ENCODE measurements at regions not wholly inside any gene's neighbourhood (a gene's known extent, or its start where the extent isn't known, plus 50 kb on each side); places are given as distances from the start of the nearest gene placed in this dataset.

DNA sequence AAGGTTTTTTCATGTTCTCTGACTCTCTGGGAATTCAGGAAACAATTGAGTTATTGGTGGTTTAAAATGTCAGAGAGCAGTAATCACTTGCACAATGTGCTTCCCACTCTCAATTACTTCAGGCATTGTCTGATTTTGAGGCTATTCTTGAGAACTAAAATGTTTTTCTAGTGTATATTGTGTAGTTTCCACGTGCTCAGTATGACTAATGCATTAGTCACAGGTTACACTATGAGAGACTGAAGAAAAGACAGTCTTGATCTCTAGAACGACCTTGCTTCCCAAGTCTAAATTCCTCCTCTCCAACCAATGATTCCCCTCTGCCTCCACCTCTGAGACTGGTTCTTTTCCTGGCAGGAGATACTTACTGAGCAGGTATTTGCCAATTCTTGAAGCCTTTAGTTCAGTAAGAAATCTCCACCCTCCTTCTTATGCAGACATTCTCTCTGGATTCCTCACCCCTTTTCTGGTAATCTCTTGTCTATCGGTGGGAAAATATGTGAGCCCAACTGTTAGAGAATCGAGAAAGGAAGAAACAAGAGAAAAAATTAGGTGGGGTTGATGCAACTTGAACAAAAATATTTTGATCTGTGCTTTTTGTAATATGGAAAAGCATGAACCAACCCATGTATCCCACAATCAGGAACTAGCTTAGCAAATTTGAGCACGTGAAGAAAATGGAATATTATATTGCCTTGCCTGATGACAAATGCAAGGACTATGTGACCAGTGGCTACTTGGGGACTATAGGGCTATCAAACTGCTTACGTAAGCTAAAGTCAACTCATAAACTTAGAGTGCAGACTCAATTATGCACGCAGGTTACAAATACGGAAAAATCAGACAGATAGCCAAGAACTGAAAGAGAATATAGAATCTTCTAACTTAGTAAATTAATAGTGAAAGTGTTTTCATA is 61.1 kb upstream of the SLC22A16 start:
- intact Hi-C loops (cut with micrococcal nuclease): loop anchor here (5.0 kb wide), 1 partner anchor 130 kb away; no protein-coding TSS in a partner anchor
- H3K36me3 Mint-ChIP-seq (ENCODE audit: low read depth): no peaks in the 10 kb centered on the region
- ATAC-seq (ENCODE audit: low read depth): no peak
- peaks cover 4% of the 10 kb centered on the region for H3K9me3 Mint-ChIP-seq
- H3K27me3 Mint-ChIP-seq: no peaks in the 10 kb centered on the region
- POLR2A ChIA-PET: no interaction called here
- no peak for DNase-seq
- peak overlapping the region; percentile 20 for H3K27ac Mint-ChIP-seq
- CTCF ChIA-PET: interaction anchor here (1.5 kb wide), 1 partner anchor 9 kb away, joined by 4 read pairs; no protein-coding TSS in a partner anchor
- H3K4me3 Mint-ChIP-seq: no peak overlapping the region
- H3K4me1 Mint-ChIP-seq: peaks cover 4% of the 10 kb centered on the region
- TF ChIP-seq CTCF (IDR thresholded peaks at IDR 0.05): no peak

GRCh38 chr6:110534731-110535492 is 58.5 kb upstream of the SLC22A16 start:
- ChIA-PET CTCF (no interaction called here), POLR2A (no interaction called here)
- intact Hi-C loops (cut with micrococcal nuclease): loop anchor here (5.0 kb wide), 1 partner anchor 132 kb away; no protein-coding TSS in a partner anchor

GRCh38 chr6:110532431-110532830 is 56.0 kb upstream of the SLC22A16 start:
- Mint-ChIP-seq H3K9me3 (peaks cover 4% of the 10 kb centered on the region), H3K36me3 (ENCODE audit: low read depth) (no peaks in the 10 kb centered on the region), H3K4me1 (peaks cover 3% of the 10 kb centered on the region), H3K27me3 (peaks cover 3% of the 10 kb centered on the region), H3K27ac (no peak overlapping the region), H3K4me3 (no peak overlapping the region)
- no peak for TF ChIP-seq CTCF (IDR thresholded peaks at IDR 0.05)
- ChIA-PET POLR2A (no interaction called here), CTCF (no interaction called here)
- DNase-seq (no peak), ATAC-seq (ENCODE audit: low read depth) (no peak)
- intact Hi-C loops (cut with micrococcal nuclease): no loop called here

More at GRCh38 chr6:110534731-110535492, 58.5 kb upstream of the SLC22A16 start:
- Mint-ChIP-seq H3K27ac (no peak overlapping the region), H3K4me3 (no peak overlapping the region), H3K4me1 (peaks cover 4% of the 10 kb centered on the region), H3K27me3 (no peaks in the 10 kb centered on the region), H3K36me3 (ENCODE audit: low read depth) (no peaks in the 10 kb centered on the region), H3K9me3 (peaks cover 4% of the 10 kb centered on the region)
- DNase-seq (no peak), ATAC-seq (ENCODE audit: low read depth) (no peak)
- no peak for TF ChIP-seq CTCF (IDR thresholded peaks at IDR 0.05)

GRCh38 chr6:110530671-110531070 is 54.3 kb upstream of the SLC22A16 start:
- ChIA-PET POLR2A (no interaction called here), CTCF (interaction anchor here (1.4 kb wide), 1 partner anchor 420 kb away, joined by 4 read pairs; no protein-coding TSS in a partner anchor)
- no peak for TF ChIP-seq CTCF (IDR thresholded peaks at IDR 0.05)
- Mint-ChIP-seq H3K9me3 (peaks cover 4% of the 10 kb centered on the region), H3K27ac (no peak overlapping the region), H3K27me3 (peaks cover 3% of the 10 kb centered on the region), H3K36me3 (ENCODE audit: low read depth) (no peaks in the 10 kb centered on the region), H3K4me1 (no peaks in the 10 kb centered on the region), H3K4me3 (no peak overlapping the region)
- DNase-seq: no peak
- intact Hi-C loops (cut with micrococcal nuclease): no loop called here
- no peak for ATAC-seq (ENCODE audit: low read depth)

- ATAC-seq (ENCODE audit: low read depth) (no peak), DNase-seq (no peak)
- intact Hi-C loops (cut with micrococcal nuclease): loop anchor here (5.0 kb wide), 1 partner anchor 287 kb away; the partner anchor contains the start of gene CDK19
- TF ChIP-seq CTCF (IDR thresholded peaks at IDR 0.05): no peak
- Mint-ChIP-seq H3K9me3 (peaks cover 1% of the 10 kb centered on the region), H3K4me1 (no peaks in the 10 kb centered on the region), H3K4me3 (no peak overlapping the region), H3K27ac (no peak overlapping the region), H3K27me3 (peaks cover 3% of the 10 kb centered on the region), H3K36me3 (ENCODE audit: low read depth) (no peaks in the 10 kb centered on the region)
- ChIA-PET CTCF (interaction anchor here (1.0 to 1.4 kb wide), 2 partner anchors 152 to 482 kb away, joined by 3 to 4 read pairs; no protein-coding TSS in a partner anchor), POLR2A (no interaction called here)
Measured at GRCh38 chr6:110529907-110530306, 53.5 kb upstream of the SLC22A16 start.

Measured in activated B cell treated with CpG ODN at 0.5 μM for 24 hours (primary cell).